MV-4-11 (cell line): ENCODE measurements at regions not wholly inside any gene's neighbourhood (a gene's known extent, or its start where the extent isn't known, plus 50 kb on each side); places are given as distances from the start of the nearest gene placed in this dataset.
"Not testable (repeated sequence)": the region's sequence is repeated elsewhere in the genome, so short reads cannot be mapped to it uniquely, and the experiment has no call there.

Source experiments
- DNase-seq: peaks from one replicate; lab custom pipeline; 2025; lab: John Stamatoyannopoulos, UW

- DNase-seq: no peak
Measured at GRCh38 chr10:117601716-117602115, 59.2 kb downstream of the EMX2 start.

DNA sequence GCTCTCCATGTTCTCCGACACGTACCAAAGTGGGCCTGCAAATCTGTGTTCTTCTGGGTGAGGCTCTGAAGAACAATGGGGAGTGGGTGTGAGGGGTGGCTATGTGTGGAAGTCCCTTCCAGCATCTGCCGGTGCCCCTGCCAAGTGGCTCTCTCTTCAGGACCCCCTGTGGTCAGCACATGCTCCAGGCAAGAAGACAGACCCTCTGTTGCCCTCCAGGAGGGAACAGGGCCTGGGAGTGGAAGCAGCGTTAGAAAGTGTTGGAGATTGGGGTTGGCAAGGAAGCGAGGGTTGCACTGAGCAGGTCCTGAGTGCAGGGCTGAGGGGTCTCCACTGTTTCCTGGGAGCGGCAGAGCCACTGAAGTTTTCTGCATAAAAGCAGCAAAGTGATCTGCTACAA lies 60.5 kb downstream of the EMX2 start:
- DNase-seq: no peak

DNA sequence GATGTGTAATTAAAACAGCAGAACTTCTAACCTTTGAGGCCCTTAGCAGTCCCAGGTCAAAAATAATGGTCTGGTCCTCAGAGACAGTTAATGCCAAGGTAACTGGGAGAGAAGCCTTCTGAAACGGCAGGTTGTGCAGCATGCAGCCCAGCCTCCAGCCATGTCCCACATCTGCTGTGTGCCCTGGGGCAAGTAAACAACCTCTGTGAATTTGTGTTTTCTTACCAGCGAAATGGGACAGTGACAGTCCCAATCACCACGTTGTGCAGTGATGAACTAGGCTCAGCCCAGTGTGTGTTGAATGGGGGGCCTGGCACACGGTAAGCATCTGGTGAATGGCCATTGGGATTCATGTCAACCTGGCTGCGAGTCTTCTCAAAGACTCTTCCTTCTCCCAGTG lies 61.2 kb downstream of the EMX2 start:
- no peak for DNase-seq

DNA sequence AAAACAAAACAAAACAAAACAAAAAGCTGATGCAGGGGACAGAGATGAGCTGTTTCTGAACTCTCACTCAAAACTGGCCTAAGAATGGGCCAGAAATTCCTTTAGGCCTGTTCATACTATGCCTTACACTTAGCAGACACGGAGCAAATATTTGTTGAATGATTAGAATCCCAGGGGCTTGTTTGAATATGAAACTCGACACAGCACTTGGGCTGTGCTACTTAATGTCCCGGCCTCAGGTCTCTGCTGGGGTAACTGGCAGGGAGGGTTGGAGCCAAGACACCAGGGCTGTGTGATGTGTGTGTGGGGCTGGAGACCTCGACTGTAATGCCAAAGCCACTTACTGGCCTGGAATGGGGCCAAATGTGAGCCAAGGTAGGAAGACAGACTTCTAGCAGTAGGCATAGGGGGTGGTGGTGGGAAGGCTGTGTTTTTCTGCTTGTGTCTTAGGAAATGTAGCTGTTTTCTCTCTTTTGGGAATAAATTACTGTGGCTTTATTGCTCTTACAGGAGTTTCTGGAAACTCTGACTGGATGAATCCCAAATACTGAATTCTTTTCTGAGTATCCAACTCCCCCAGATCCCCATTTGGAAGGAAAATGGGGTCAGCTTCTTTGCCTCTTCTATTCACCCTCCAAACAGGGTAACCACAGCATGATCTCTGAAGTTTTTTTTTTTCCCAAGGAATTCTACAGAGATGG lies 66.7 kb downstream of the EMX2 start:
- DNase-seq: no peak

GRCh38 chr10:117609796-117610170 lies 67.2 kb downstream of the EMX2 start:
- DNase-seq: no peak

- DNase-seq: no peak
Measured at GRCh38 chr10:117610321-117610720, 67.8 kb downstream of the EMX2 start.

- DNase-seq: no peak
Measured at GRCh38 chr10:117612113-117612512, 69.6 kb downstream of the EMX2 start.

DNA sequence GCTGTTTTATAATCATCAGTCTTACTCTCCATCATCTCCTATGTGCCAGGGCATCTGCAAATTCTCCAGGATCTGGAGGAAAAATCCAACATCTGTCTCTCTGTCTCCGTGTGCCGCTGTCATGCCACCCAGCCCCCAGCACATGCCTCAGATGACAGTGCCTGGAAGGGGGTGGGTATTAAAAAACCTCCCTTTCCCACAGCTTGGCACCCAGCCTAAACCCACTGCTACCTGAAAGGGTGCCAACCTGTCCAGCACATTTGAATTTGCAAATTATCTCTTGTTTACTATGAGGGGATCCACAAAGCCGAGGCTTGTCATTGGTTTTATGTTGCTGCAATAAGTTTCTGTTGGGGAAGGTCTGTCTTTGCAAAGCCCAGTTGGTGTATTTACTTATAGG lies 73.1 kb downstream of the EMX2 start:
- DNase-seq: no peak

GRCh38 chr10:117616179-117616578 lies 73.6 kb downstream of the EMX2 start:
- peak; percentile 32 for DNase-seq

GRCh38 chr10:117617086-117617485 lies 74.5 kb downstream of the EMX2 start:
- no peak for DNase-seq

GRCh38 chr10:117617659-117618058 lies 75.1 kb downstream of the EMX2 start:
- no peak for DNase-seq

DNA sequence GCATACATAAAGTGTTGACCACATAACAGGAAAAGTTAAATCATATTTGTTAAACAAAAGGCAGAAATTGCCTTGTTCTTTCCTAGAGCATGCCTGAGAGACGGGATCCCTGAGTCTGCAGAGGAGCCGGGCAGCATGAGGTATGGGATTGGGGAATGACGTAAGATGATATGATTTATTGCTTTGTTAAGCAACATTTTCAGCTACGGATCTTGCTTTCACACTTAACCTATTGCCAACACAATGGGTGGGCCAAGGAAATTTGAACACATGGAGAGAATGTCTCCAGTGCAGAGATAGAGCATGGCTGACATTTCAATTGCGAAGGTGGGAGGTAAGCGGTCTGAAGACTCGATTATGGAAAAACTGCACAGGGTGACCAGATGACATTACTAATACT lies 76.7 kb downstream of the EMX2 start:
- DNase-seq: peak; percentile 6

DNA sequence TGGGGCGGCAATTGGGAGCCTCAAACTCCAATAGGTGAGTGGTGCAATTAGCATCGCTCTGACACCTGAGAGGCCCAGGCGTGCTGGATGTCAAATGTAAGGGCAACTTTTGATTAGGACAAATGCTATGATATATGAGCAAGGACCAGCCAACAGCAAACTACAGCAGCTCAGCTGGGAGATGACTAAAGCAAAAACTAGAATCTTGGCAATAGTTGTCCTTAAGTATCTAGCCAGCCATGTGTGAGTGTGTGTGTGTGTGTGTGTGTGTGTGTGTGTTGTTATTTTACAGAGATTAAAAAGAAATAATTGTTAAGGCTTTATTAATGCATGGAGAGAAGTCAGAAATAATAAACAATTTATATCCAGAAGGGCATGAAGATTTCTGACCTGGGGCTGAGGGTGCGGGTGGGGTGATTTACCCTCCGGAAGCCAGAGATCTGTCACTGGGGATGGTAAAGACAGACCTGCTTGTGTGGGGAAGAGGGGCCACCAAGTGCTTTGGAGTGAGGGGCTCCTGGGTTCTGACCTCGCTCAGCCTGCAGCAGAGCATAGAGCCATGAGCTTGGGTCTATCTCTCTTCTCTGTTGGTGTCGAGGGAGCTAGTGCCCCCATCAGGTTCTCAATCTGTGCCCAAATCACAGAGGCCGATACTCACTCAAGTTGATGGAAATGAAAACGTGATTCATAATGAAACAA lies 77.3 kb downstream of the EMX2 start:
- DNase-seq: no peak

- no peak for DNase-seq
Measured at GRCh38 chr10:117621196-117621595, 78.7 kb downstream of the EMX2 start.

DNA sequence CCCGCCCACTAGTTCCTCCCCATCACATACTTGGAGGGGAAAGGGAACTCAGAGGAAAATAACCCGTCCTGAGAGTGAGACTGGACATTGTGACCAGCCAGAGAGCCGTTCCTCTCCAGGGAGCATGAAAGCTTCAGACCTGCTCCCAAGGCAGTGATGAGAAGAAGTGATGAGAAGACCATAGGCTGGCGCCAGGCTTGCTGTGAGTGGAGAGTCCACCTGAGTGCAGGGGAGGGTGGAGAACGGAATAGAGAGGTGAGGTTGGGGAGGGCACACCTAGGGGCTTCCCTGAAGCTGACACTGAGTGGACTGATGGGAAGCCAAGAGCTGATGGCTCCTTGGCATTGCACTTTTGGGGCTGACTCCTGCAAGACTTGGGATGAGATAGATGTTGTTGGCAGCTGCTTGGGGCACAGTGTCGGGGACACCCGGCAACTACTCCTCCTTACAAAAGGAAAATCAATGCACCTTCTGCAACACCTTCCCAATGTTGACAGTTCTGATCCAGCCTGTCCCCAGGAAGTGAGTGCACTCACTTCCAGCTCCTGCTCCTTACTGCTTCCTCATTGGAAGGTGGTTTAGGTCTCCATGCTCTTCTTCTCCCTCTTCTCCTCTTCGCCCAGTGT lies 79.4 kb downstream of the EMX2 start:
- DNase-seq: no peak

DNA sequence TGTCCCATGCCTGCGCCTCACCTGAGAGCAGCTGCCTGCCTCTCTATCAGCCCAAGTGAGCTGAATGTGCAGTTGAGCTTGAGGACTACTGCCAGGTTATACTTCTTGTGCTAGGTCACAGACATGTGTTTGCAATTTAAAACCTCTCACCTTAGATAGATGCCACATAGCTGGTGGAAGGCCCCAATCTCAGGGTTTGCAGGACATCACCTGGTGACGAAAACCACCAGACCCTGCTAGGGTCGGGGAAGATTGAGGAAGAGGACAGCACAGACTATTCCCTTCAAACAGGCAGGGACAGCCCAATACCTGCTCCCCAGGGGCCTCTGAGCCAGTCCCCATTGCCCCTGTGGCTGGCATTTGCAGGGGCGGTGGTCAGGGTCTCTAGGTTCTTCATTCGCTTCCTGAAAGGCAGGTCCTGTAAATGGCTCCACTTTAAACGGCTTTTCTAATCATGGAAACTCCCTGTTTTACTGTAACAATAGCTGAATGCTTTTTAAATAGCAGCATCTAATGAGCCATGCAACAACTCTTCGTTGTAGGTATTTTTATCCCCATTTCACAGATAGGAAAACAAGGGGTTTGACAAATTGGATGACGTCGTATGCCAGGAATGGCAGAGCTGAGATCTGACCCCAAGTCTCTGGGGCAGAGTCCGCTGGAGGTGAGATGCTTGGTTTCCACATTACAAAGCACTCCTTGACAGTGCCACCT lies 80.1 kb downstream of the EMX2 start:
- DNase-seq: no peak

- DNase-seq: no peak
Measured at GRCh38 chr10:117626228-117626627, 83.7 kb downstream of the EMX2 start.

GRCh38 chr10:117627561-117627960 lies 85.0 kb downstream of the EMX2 start:
- DNase-seq: no peak

DNA sequence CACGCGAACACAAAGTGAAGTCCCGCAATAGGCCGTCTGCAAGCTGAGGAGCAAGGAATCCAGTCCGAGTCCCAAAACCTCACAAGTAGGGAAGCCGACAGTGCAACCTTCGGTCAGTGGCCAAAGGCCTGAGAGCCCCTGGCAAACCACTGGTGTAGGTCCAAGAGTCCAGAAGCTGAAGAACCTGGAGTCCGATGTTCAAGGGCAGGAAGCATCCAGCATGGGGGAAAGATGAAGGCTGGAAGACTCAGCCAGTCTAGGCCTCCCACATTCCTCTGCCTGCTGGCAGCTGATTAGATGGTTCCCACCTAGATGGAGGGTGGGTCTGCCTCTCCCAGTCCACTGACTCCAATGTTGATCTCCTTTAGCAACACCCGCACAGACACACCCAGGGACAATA lies 87.2 kb downstream of the EMX2 start:
- not testable (repeated sequence) for DNase-seq

DNA sequence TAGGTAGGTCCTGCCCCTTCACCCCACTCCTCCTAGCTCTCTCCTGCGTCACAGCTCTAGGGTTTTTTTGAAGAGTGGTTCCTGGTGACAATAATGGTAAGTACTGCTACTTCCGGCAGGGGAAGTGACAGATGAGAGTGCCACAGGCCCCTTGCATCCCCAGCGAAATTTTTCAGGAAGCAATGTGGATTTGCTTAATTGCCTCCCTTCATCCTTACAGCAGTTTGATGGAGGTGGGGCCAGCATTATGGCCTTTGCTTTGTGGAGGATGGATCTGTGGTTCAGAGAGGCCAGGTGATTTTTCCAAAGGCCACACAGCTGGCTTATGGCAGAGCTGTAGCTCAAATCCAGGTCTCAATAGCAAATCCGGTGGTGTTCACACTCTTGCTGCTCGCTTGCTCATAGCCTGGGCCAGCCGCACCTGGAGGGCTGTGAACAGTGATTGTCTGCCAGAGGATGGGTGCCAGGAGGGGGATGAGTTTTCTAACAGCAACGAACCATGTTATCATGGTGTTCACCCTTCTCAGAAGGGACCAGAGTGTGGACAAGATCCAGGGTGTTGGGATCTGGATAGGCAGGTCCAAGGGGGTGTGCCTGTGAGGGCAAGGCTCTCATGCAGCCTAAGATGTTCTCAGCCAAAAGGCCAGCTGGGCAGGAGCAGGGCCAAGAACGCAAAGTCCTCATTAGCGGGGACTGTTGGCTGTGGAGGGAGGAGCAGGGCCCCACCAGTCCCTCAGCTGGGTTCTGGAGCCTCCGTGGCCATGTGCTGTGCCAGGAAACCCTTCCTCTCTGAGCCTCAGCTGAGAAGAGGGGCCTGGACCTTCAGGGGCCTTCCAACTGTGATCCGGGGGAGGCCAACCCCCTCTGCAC lies 89.0 kb downstream of the EMX2 start:
- DNase-seq: no peak

DNA sequence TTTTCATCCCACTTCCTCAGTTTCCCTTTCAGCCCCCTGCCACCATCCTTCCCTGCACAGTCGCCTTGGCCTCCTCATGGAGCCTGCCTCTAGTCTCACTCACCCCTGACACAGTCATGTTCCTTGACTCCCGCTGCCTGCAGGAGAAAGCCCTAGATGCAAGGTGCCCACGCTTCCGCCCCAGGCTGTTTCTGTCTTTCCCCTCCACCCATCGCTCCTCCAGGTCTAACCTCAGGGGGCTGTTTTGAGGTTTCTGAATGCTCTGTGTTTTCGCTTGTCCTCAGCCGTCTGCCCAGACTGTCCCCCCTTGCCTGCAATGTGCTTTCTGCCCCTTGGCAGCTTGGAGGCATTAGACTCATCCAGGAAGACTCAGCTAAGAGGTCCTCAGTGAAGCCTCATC lies 89.9 kb downstream of the EMX2 start:
- no peak for DNase-seq

DNA sequence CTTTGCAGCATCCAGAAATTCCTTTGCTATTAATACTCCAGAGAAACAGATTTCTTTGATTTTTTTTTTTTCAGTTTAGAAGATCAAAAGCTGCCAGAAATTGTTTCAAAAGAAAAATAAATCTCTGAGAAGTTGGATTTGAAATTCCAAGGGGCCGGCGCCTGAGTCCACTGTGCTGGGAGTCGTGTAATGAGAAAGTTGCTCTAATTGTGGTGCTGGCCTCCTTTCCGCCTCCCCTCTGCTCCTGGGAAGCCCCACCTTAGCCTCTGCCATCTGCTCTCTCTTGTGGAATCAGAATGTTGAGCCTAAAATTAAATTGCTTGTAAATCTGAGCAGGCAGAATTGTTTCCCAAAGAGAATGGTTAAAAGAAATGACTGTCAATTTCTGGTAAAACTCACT lies 93.3 kb downstream of the EMX2 start:
- DNase-seq: no peak
